Heart right ventricle (tissue), 16 donors: ENCODE measurements at regions not wholly inside any gene's neighbourhood (a gene's known extent, or its start where the extent isn't known, plus 50 kb on each side); places are given as distances from the start of the nearest gene placed in this dataset.

ENCODE experiments used
- ATAC-seq, 8 donors: fragments of 200-7000 bp; cut with Tn5 transposase; one replicate each; pipeline ENCODE4 v1.9.1; 2020; ENCODE audit warnings: mild to moderate bottlenecking in 8 of 8, moderate library complexity in 8 of 8, moderate number of reproducible peaks in 1 of 8
- DNase-seq, 2 donors: peaks; one replicate each; pipeline ENCODE4 v3.0.0-alpha.2; 2020
- H3K27ac ChIP-seq, 10 donors: fragments of 200-600 bp; sonication (generic) in 2 of 10; one replicate each; pipeline versions ENCODE4 v1.5.0 to v1.8.0; 2020 to 2022; ENCODE audit warnings: mild to moderate bottlenecking in 3 of 10
- H3K27me3 ChIP-seq, 7 donors: fragments of 200-600 bp; one replicate each; pipeline ENCODE4 v1.8.0; 2021 to 2022; ENCODE audit warnings: mild to moderate bottlenecking in 2 of 7
- H3K36me3 ChIP-seq, 9 donors: fragments of 200-600 bp; sonication (generic) in 1 of 9; one replicate each; pipeline versions ENCODE4 v1.5.0 to v1.8.0; 2020 to 2022; ENCODE audit warnings: mild to moderate bottlenecking in 2 of 9
- H3K4me1 ChIP-seq, 9 donors: fragments of 200-600 bp; sonication (generic) in 1 of 9; one replicate each; pipeline versions ENCODE4 v1.5.0 to v1.8.0; 2020 to 2022; ENCODE audit warnings: mild to moderate bottlenecking in 4 of 9
- H3K4me3 ChIP-seq, 10 donors: fragments of 200-600 bp; sonication (generic) in 2 of 10; one replicate each; pipeline versions ENCODE4 v1.5.0 to v1.8.0; 2020 to 2022; ENCODE audit warnings: mild to moderate bottlenecking in 7 of 10, moderate library complexity in 2 of 10
- H3K9me3 ChIP-seq, 11 donors: fragments of 200-600 bp in 10 of 11; sonication (generic) in 2 of 11; one replicate each; pipeline versions ENCODE4 v1.5.0 to v1.8.0; 2013 to 2022; ENCODE audit warnings: mild to moderate bottlenecking in 2 of 11, control low read depth in 1 of 11, moderate library complexity in 1 of 11
- CTCF ChIP-seq, 9 donors: fragments of 200-600 bp; sonication (generic) in 2 of 9; IDR thresholded peaks; one replicate each; pipeline versions ENCODE4 v1.5.0 to v1.8.0; 2021 to 2022; ENCODE audit warnings: antibody characterized with exemption in 9 of 9, mild to moderate bottlenecking in 5 of 9, moderate library complexity in 1 of 9
- WGBS, 2 donors: extraction: QIAGEN DNeasy Blood & Tissue Kit; methylation state at CpG; one replicate each; pipeline ENCODE4 v1.1.7; 2013; ENCODE audit warnings: inconsistent platforms in 1 of 2; 5-methylcytosine and 5-hydroxymethylcytosine counted together
- intact Hi-C, 10 donors: fragments of 100-400 bp; cut with DNase I; formaldehyde crosslinking; loops; one replicate each; pipeline versions ENCODE4 v1.11.1 to v1.14.2; 2022
- donor health status: Arrhythmogenic right ventricular cardiomyopathy.
- donor health status: ischemic (EF 13 %, LVEDD 7.1; RV severe dilation, severe dysfunction).
- donor health status: healthy with polysubstance abuse.
- donor health status: DM: no; HTN: yes; CAD: no.
- donor health status: DM: no; HTN: no; CAD: no.
- donor health status: ischemic (EF 25% LVEDD 6.9; RV normal size, moderate dysfunction).
- donor health status: ischemic (EF 25% LVEDD 5.7; RV mildly dilated, moderate dysfunction).
- donor health status: healthy.
- donor health status: DM: yes; HTN: yes; CAD: no.
- donor health status: Ischemic cardiomyopathy.
- donor health status: ischemic (EF 35%, LVEDD 5.7; RV mildly dilated, moderate dysfunction).
- donor health status: nonischemic (EF 11% LVEDD 7.7; RV severe dilation, severe dysfunction).
- donor health status: DM: yes; HTN: yes; CAD: no.
- donor health status: PGD.
- donor health status: ischemic (EF 29% LVEDD 5.4; RV normal size, mild dysfunction).
- donor health status: nonischemic (EF 23%, LVEDD 6.1; RV moderate dilation, normal function).

- Histone ChIP-seq H3K9me3 (peaks cover 0 to 9% (median 0%) of the 10 kb centered on the region in 11 donors), H3K27ac (no peak overlapping the region), H3K27me3 (no peaks in the 10 kb centered on the region), H3K4me3 (no peak overlapping the region), H3K36me3 (no peaks in the 10 kb centered on the region), H3K4me1 (no peaks in the 10 kb centered on the region)
- no peak for DNase-seq
- no peak for TF ChIP-seq CTCF (IDR thresholded peaks at IDR 0.05)
- WGBS, 2 donors, result 58 to 78% methylated on average over 1 of the region's 1 CpG
- no peak for ATAC-seq
- intact Hi-C loops, result no loop called here
Observed at GRCh38 chr21:23045955-23046354, 2047.7 kb downstream of the NCAM2 start.

- Histone ChIP-seq H3K27ac (no peak overlapping the region), H3K4me1 (no peaks in the 10 kb centered on the region), H3K4me3 (no peak overlapping the region), H3K36me3 (no peaks in the 10 kb centered on the region), H3K27me3 (no peaks in the 10 kb centered on the region), H3K9me3 (peaks cover 0 to 25% (median 2%) of the 10 kb centered on the region in 11 donors)
- 1 to 2% methylated on average over 2 of the region's 2 CpGs for WGBS, 2 donors
- intact Hi-C loops, result no loop called here
- ATAC-seq, result no peak
- no peak for TF ChIP-seq CTCF (IDR thresholded peaks at IDR 0.05)
- no peak for DNase-seq
Observed at GRCh38 chr21:23067672-23068071, 2069.5 kb downstream of the NCAM2 start.

- no peak for TF ChIP-seq CTCF (IDR thresholded peaks at IDR 0.05)
- DNase-seq, result no peak
- no peaks in the 10 kb centered on the region for H3K36me3 ChIP-seq
- no peak overlapping the region for H3K4me3 ChIP-seq
- no peak overlapping the region for H3K27ac ChIP-seq
- intact Hi-C loops, result no loop called here
- no peaks in the 10 kb centered on the region for H3K27me3 ChIP-seq
- H3K9me3 ChIP-seq, result peaks cover 0 to 35% (median 0%) of the 10 kb centered on the region in 11 donors
- ATAC-seq, result no peak
- H3K4me1 ChIP-seq, result no peaks in the 10 kb centered on the region
- 35 to 93% methylated on average over 2 of the region's 2 CpGs for WGBS, 2 donors
Observed at GRCh38 chr21:23083242-23083641, 2085.0 kb downstream of the NCAM2 start.

- Histone ChIP-seq H3K36me3 (no peaks in the 10 kb centered on the region), H3K9me3 (peaks cover 0 to 19% (median 2%) of the 10 kb centered on the region in 11 donors), H3K27ac (no peak overlapping the region), H3K4me3 (no peak overlapping the region), H3K27me3 (no peaks in the 10 kb centered on the region), H3K4me1 (no peaks in the 10 kb centered on the region)
- DNase-seq, result no peak
- TF ChIP-seq CTCF (IDR thresholded peaks at IDR 0.05), result no peak
- WGBS, 2 donors, result 70 to 71% methylated on average over 2 of the region's 2 CpGs
- ATAC-seq, result no peak
- intact Hi-C loops, result no loop called here
Observed at GRCh38 chr21:23093259-23093658, 2095.1 kb downstream of the NCAM2 start.

GRCh38 chr21:23099185-23099584 is 2101.0 kb downstream of the NCAM2 start:
- Histone ChIP-seq H3K36me3 (no peaks in the 10 kb centered on the region), H3K27ac (no peak overlapping the region), H3K4me1 (no peaks in the 10 kb centered on the region), H3K27me3 (no peaks in the 10 kb centered on the region), H3K9me3 (peaks cover 0 to 7% (median 0%) of the 10 kb centered on the region in 11 donors), H3K4me3 (no peak overlapping the region)
- DNase-seq (no peak), ATAC-seq (no peak)
- intact Hi-C loops, result no loop called here
- no peak for TF ChIP-seq CTCF (IDR thresholded peaks at IDR 0.05)
